HepG2 (cell line): ENCODE measurements at regions not wholly inside any gene's neighbourhood (a gene's known extent, or its start where the extent isn't known, plus 50 kb on each side); places are given as distances from the start of the nearest gene placed in this dataset.

ENCODE experiments used
- CBX2 ChIP-seq, 2 experiments: fragments of 200-600 bp in 1 of 2; sonication (generic); formaldehyde crosslinking in 1 of 2; IDR thresholded peaks; 2 replicates each; pipeline versions ENCODE4 v1.7.0 to v1.8.1; 2018 to 2022; ENCODE audit warnings: low read depth in 2 of 2, low read length in 1 of 2, mild to moderate bottlenecking in 1 of 2, missing genetic modification reagents in 1 of 2
- EZH2 ChIP-seq: conservative IDR thresholded peaks from 2 replicates; pipeline ENCODE4 v1.6.1; 2012; ENCODE audit warnings: mild to moderate bottlenecking, low read depth, low read length, moderate library complexity

GRCh38 chr4:138869165-138869564 lies 146.4 kb upstream of the NOCT start:
- TF ChIP-seq EZH2 (no peak), CBX2 (IDR thresholded peaks at IDR 0.05; ENCODE audit: low read depth, low read length) (no peak), CBX2 (CRISPR knock-in tag; IDR thresholded peaks at IDR 0.05; ENCODE audit: low read depth) (no peak)
